ENCODE measurements at regions not wholly inside any gene's neighbourhood (a gene's known extent, or its start where the extent isn't known, plus 50 kb on each side); places are given as distances from the start of the nearest gene placed in this dataset.

DNA sequence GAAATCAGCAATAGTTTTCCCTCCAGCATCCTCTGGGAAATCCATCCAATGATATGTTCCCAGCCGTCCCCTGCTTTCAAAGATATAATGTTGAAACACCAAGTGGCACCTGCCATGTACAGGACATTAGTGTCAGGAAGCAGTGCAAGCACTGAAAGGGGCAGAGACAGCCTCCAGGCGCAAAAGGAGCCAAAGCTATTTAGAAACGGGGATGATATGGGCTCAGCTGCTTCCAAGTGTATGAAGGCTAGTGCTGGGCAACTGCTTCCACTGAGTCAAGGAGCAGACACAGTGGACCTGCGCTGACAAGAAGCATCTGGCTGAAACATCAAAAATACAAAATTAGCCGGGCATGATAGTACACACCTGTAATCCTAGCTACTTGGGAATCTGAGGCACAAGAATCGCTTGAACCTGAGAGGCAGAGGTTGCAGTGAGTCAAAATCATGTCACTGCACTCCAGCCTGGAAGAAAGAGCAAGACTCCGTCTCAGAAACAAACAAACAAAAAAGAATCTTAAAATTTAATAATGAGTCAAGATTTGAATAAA lies 119.7 kb downstream of the AQP9 start:
- Histone ChIP-seq H3K4me1 (ENCODE audit: control insufficient read depth, insufficient read depth, low read length, poor library complexity, severe bottlenecking) (no peaks in the 10 kb centered on the region), H3K36me3 (ENCODE audit: control insufficient read depth, insufficient read depth, low read length) (no peaks in the 10 kb centered on the region), H3K27me3 (replicated peaks; ENCODE audit: control insufficient read depth, insufficient read depth, low read length, poor library complexity, severe bottlenecking) (no peaks in the 10 kb centered on the region), H3K4me3 (ENCODE audit: insufficient read depth, low read depth, low read length, poor library complexity, severe bottlenecking) (no peak overlapping the region), H3K27ac (ENCODE audit: insufficient read depth, low read length, poor library complexity, severe bottlenecking) (no peak overlapping the region), H3K9me3 (ENCODE audit: control insufficient read depth, low read length) (no peaks in the 10 kb centered on the region)
- DNase-seq = no peak

DNA sequence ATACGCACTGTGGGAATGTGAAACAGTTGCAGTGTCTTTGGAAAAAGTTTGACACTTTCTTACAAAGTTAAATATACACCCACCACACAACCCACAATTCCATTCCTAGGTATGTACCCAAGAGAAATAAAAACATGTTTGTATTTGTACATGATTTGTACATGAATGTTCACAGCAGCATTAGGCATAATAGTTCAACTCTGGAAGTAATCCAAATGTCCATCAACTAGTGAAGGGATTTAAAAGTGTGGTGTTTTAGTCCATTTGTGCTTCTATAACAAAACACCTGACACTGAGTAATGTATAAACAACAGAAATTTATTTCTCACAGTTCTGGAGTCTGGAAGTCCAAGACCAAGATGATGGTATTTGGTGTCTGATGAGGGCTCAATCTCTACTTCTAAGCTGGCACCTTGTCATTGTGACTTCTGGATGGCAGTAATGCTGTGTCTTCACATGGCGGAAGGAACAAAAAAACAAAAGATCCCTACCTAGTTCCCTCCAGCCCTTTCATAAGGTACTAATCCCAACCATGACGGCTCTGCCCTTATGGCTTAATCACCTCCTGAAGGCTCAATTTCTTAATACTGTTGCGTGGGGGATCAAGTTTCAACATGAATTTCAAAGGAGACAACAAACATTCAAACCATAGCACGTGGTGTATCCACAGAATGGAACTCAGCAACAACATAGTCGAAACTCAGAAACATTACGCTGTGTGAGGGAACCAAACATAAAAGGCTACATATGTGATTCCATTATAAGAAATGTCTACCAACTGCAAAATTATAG lies 120.5 kb downstream of the AQP9 start:
- Histone ChIP-seq H3K36me3 (ENCODE audit: control insufficient read depth, insufficient read depth, low read length) (no peaks in the 10 kb centered on the region), H3K27ac (ENCODE audit: insufficient read depth, low read length, poor library complexity, severe bottlenecking) (no peak overlapping the region), H3K9me3 (ENCODE audit: control insufficient read depth, low read length) (no peaks in the 10 kb centered on the region), H3K4me3 (ENCODE audit: insufficient read depth, low read depth, low read length, poor library complexity, severe bottlenecking) (no peak overlapping the region), H3K27me3 (replicated peaks; ENCODE audit: control insufficient read depth, insufficient read depth, low read length, poor library complexity, severe bottlenecking) (no peaks in the 10 kb centered on the region), H3K4me1 (ENCODE audit: control insufficient read depth, insufficient read depth, low read length, poor library complexity, severe bottlenecking) (no peaks in the 10 kb centered on the region)
- DNase-seq = no peak

GRCh38 chr15:58260205-58260724 lies 122.1 kb downstream of the AQP9 start:
- Histone ChIP-seq H3K4me3 (ENCODE audit: insufficient read depth, low read depth, low read length, poor library complexity, severe bottlenecking) (no peak overlapping the region), H3K27ac (ENCODE audit: insufficient read depth, low read length, poor library complexity, severe bottlenecking) (no peak overlapping the region), H3K36me3 (ENCODE audit: control insufficient read depth, insufficient read depth, low read length) (no peaks in the 10 kb centered on the region), H3K9me3 (ENCODE audit: control insufficient read depth, low read length) (no peaks in the 10 kb centered on the region), H3K27me3 (replicated peaks; ENCODE audit: control insufficient read depth, insufficient read depth, low read length, poor library complexity, severe bottlenecking) (no peaks in the 10 kb centered on the region), H3K4me1 (ENCODE audit: control insufficient read depth, insufficient read depth, low read length, poor library complexity, severe bottlenecking) (no peaks in the 10 kb centered on the region)
- DNase-seq = no peak

DNA sequence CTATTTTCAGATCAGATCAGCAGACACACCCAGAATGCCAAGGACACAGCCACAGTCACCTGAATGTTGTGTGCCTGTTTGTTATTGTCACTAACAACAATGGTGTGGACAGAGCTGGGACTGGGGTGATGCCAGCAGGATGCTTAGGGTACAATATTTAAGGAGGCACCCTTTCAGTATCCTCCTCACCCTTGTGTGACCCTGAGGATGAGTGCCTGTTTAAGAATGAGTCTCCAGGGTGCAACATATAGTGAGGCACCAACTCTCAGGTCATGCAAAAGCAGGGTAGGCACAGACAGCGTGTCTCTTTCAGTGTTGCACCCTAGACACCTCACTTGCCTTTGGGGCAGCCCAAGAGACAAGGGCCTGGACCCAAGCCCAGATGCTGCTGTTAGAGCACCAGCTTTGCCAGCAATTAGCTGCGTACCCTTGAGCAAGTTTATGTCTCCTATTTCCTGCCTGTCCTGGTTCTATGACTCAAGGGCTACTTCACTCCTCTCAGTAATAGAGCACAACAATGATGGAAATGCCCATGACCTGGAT lies 122.6 kb downstream of the AQP9 start:
- Histone ChIP-seq H3K9me3 (ENCODE audit: control insufficient read depth, low read length) (no peaks in the 10 kb centered on the region), H3K27me3 (replicated peaks; ENCODE audit: control insufficient read depth, insufficient read depth, low read length, poor library complexity, severe bottlenecking) (no peaks in the 10 kb centered on the region), H3K4me1 (ENCODE audit: control insufficient read depth, insufficient read depth, low read length, poor library complexity, severe bottlenecking) (no peaks in the 10 kb centered on the region), H3K4me3 (ENCODE audit: insufficient read depth, low read depth, low read length, poor library complexity, severe bottlenecking) (no peak overlapping the region), H3K36me3 (ENCODE audit: control insufficient read depth, insufficient read depth, low read length) (no peaks in the 10 kb centered on the region), H3K27ac (ENCODE audit: insufficient read depth, low read length, poor library complexity, severe bottlenecking) (no peak overlapping the region)
- no peak for DNase-seq

DNA sequence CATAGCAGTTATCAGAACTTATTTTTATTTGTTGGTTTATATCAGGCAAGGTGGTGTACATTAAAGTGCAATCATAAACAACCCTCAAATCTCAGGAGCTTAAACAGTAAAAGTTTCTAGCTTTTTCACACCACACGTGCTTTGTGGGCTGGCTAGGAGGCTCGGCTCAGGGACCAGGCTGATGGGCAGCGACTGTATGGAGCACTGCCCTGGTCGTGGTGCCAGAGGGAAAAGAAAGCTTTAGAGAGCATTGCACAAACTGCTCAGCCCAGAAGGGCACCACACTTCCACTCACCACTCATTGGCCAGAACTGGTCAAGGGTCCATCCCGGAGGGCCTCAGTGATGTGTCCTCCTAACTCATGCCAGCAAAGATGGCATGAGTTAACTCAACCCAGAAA lies 123.2 kb downstream of the AQP9 start:
- no peaks in the 10 kb centered on the region for H3K27me3 ChIP-seq (replicated peaks; ENCODE audit: control insufficient read depth, insufficient read depth, low read length, poor library complexity, severe bottlenecking)
- no peak overlapping the region for H3K27ac ChIP-seq (ENCODE audit: insufficient read depth, low read length, poor library complexity, severe bottlenecking)
- no peaks in the 10 kb centered on the region for H3K36me3 ChIP-seq (ENCODE audit: control insufficient read depth, insufficient read depth, low read length)
- H3K9me3 ChIP-seq (ENCODE audit: control insufficient read depth, low read length) = no peaks in the 10 kb centered on the region
- H3K4me1 ChIP-seq (ENCODE audit: control insufficient read depth, insufficient read depth, low read length, poor library complexity, severe bottlenecking) = no peaks in the 10 kb centered on the region
- DNase-seq = no peak
- H3K4me3 ChIP-seq (ENCODE audit: insufficient read depth, low read depth, low read length, poor library complexity, severe bottlenecking) = no peak overlapping the region

GRCh38 chr15:58264053-58264971 lies 126.1 kb downstream of the AQP9 start:
- Histone ChIP-seq H3K9me3 (ENCODE audit: control insufficient read depth, low read length) (no peaks in the 10 kb centered on the region), H3K4me1 (ENCODE audit: control insufficient read depth, insufficient read depth, low read length, poor library complexity, severe bottlenecking) (no peaks in the 10 kb centered on the region), H3K4me3 (ENCODE audit: insufficient read depth, low read depth, low read length, poor library complexity, severe bottlenecking) (no peak overlapping the region), H3K27ac (ENCODE audit: insufficient read depth, low read length, poor library complexity, severe bottlenecking) (no peak overlapping the region), H3K27me3 (replicated peaks; ENCODE audit: control insufficient read depth, insufficient read depth, low read length, poor library complexity, severe bottlenecking) (no peaks in the 10 kb centered on the region), H3K36me3 (ENCODE audit: control insufficient read depth, insufficient read depth, low read length) (no peaks in the 10 kb centered on the region)
- DNase-seq = no peak

DNA sequence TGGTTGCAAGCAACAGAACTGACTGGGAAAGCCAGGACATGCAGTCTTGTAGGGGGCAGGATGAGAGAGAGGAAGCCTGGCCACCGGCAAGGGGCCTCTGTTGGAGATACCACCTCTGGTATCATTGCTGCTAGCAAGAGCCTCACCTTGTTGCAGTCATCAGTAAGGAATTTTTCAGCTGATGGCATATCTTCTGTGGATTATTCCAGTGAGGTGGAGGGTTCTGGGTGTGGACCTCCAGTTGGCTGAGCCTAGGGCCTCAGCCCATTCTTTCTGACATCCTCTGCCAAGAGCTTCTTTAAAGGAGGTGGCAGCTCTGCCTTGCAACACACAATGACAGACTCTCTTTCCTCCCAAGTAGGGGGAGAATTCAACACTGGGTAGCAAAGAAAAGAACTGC lies 128.9 kb downstream of the AQP9 start:
- H3K27me3 ChIP-seq (replicated peaks; ENCODE audit: control insufficient read depth, insufficient read depth, low read length, poor library complexity, severe bottlenecking) = no peaks in the 10 kb centered on the region
- H3K27ac ChIP-seq (ENCODE audit: insufficient read depth, low read length, poor library complexity, severe bottlenecking) = no peak overlapping the region
- no peaks in the 10 kb centered on the region for H3K4me1 ChIP-seq (ENCODE audit: control insufficient read depth, insufficient read depth, low read length, poor library complexity, severe bottlenecking)
- no peak overlapping the region for H3K4me3 ChIP-seq (ENCODE audit: insufficient read depth, low read depth, low read length, poor library complexity, severe bottlenecking)
- H3K9me3 ChIP-seq (ENCODE audit: control insufficient read depth, low read length) = no peaks in the 10 kb centered on the region
- DNase-seq = no peak
- no peaks in the 10 kb centered on the region for H3K36me3 ChIP-seq (ENCODE audit: control insufficient read depth, insufficient read depth, low read length)

GRCh38 chr15:58268746-58269267 lies 130.6 kb downstream of the AQP9 start:
- no peak overlapping the region for H3K27ac ChIP-seq (ENCODE audit: insufficient read depth, low read length, poor library complexity, severe bottlenecking)
- no peak for DNase-seq
- H3K4me1 ChIP-seq (ENCODE audit: control insufficient read depth, insufficient read depth, low read length, poor library complexity, severe bottlenecking) = no peaks in the 10 kb centered on the region
- no peaks in the 10 kb centered on the region for H3K27me3 ChIP-seq (replicated peaks; ENCODE audit: control insufficient read depth, insufficient read depth, low read length, poor library complexity, severe bottlenecking)
- H3K4me3 ChIP-seq (ENCODE audit: insufficient read depth, low read depth, low read length, poor library complexity, severe bottlenecking) = no peak overlapping the region
- no peaks in the 10 kb centered on the region for H3K36me3 ChIP-seq (ENCODE audit: control insufficient read depth, insufficient read depth, low read length)
- no peaks in the 10 kb centered on the region for H3K9me3 ChIP-seq (ENCODE audit: control insufficient read depth, low read length)

GRCh38 chr15:58269455-58270414 lies 131.6 kb downstream of the AQP9 start:
- H3K27ac ChIP-seq (ENCODE audit: insufficient read depth, low read length, poor library complexity, severe bottlenecking) = no peak overlapping the region
- no peaks in the 10 kb centered on the region for H3K9me3 ChIP-seq (ENCODE audit: control insufficient read depth, low read length)
- DNase-seq = no peak
- no peaks in the 10 kb centered on the region for H3K27me3 ChIP-seq (replicated peaks; ENCODE audit: control insufficient read depth, insufficient read depth, low read length, poor library complexity, severe bottlenecking)
- no peak overlapping the region for H3K4me3 ChIP-seq (ENCODE audit: insufficient read depth, low read depth, low read length, poor library complexity, severe bottlenecking)
- H3K36me3 ChIP-seq (ENCODE audit: control insufficient read depth, insufficient read depth, low read length) = no peaks in the 10 kb centered on the region
- no peaks in the 10 kb centered on the region for H3K4me1 ChIP-seq (ENCODE audit: control insufficient read depth, insufficient read depth, low read length, poor library complexity, severe bottlenecking)

All from effector memory CD4-positive, alpha-beta T cell (primary cell).